CD1c-positive myeloid dendritic cell (primary cell): ENCODE measurements at regions not wholly inside any gene's neighbourhood (a gene's known extent, or its start where the extent isn't known, plus 50 kb on each side); places are given as distances from the start of the nearest gene placed in this dataset.
A peak's percentile ranks its signal among the peaks of the same experiment; 100 is the strongest.
"Not testable (repeated sequence)": the region's sequence is repeated elsewhere in the genome, so short reads cannot be mapped to it uniquely, and the experiment has no call there.

Experiments
- DNase-seq: peaks from one replicate; pipeline ENCODE4 v3.0.0-alpha.2; 2016; ENCODE audit errors: extremely low spot score

GRCh38 chr5:57677235-57677634, 194.6 kb upstream of the ACTBL2 start:
- no peak for DNase-seq

- DNase-seq: no peak
Observed at GRCh38 chr5:57676222-57677098, 193.8 kb upstream of the ACTBL2 start.

GRCh38 chr5:57675236-57675635, 192.6 kb upstream of the ACTBL2 start:
- DNase-seq: no peak

- DNase-seq: no peak
Observed at GRCh38 chr5:57671371-57671770, 188.8 kb upstream of the ACTBL2 start.

- no peak for DNase-seq
Observed at GRCh38 chr5:57666582-57666981, 184.0 kb upstream of the ACTBL2 start.

GRCh38 chr5:57665146-57665936, 182.7 kb upstream of the ACTBL2 start:
- no peak for DNase-seq

- no peak for DNase-seq
Observed at GRCh38 chr5:57664700-57665099, 182.1 kb upstream of the ACTBL2 start.

- DNase-seq: no peak
Observed at GRCh38 chr5:57663466-57663865, 180.9 kb upstream of the ACTBL2 start.

GRCh38 chr5:57662991-57663390, 180.4 kb upstream of the ACTBL2 start:
- DNase-seq: no peak

GRCh38 chr5:57659886-57660285, 177.3 kb upstream of the ACTBL2 start:
- DNase-seq: peak; percentile 10

- no peak for DNase-seq
Observed at GRCh38 chr5:57658018-57658417, 175.4 kb upstream of the ACTBL2 start.

GRCh38 chr5:57655228-57655627, 172.6 kb upstream of the ACTBL2 start:
- no peak for DNase-seq

GRCh38 chr5:57653636-57654290, 171.2 kb upstream of the ACTBL2 start:
- DNase-seq: no peak

GRCh38 chr5:57651127-57651526, 168.5 kb upstream of the ACTBL2 start:
- no peak for DNase-seq

- DNase-seq: peak; percentile 38
Observed at GRCh38 chr5:57650360-57651069, 167.9 kb upstream of the ACTBL2 start.

- DNase-seq: no peak
Observed at GRCh38 chr5:57642698-57643097, 160.1 kb upstream of the ACTBL2 start.

- DNase-seq: no peak
Observed at GRCh38 chr5:57642066-57642465, 159.5 kb upstream of the ACTBL2 start.

- DNase-seq: no peak
Observed at GRCh38 chr5:57635146-57635777, 152.7 kb upstream of the ACTBL2 start.

GRCh38 chr5:57632937-57633336, 150.3 kb upstream of the ACTBL2 start:
- DNase-seq: no peak

GRCh38 chr5:57631139-57631538, 148.5 kb upstream of the ACTBL2 start:
- DNase-seq: not testable (repeated sequence)

- no peak for DNase-seq
Observed at GRCh38 chr5:57627661-57628060, 145.1 kb upstream of the ACTBL2 start.
